Gastrocnemius medialis (tissue), 4 donors: ENCODE measurements at regions not wholly inside any gene's neighbourhood (a gene's known extent, or its start where the extent isn't known, plus 50 kb on each side); places are given as distances from the start of the nearest gene placed in this dataset.

Experiments used
- CTCF ChIP-seq, 5 experiments: fragments of 450-650 bp in 3 of 5; fragments of 200-600 bp in 2 of 5; sonication (generic) in 2 of 5; IDR thresholded peaks in 4 of 5; conservative IDR thresholded peaks in 1 of 5; 1 replicate in 4 of 5; 2 replicates in 1 of 5; pipeline ENCODE4 v1.5.1; 2016 to 2019; ENCODE audit warnings: antibody characterized with exemption in 5 of 5, mild to moderate bottlenecking in 3 of 5, moderate library complexity in 3 of 5
- POLR2A ChIP-seq, 2 donors: fragments of 450-650 bp; IDR thresholded peaks; one replicate each; pipeline ENCODE4 v1.6.1; 2017; ENCODE audit warnings: antibody characterized with exemption in 2 of 2, mild to moderate bottlenecking in 2 of 2, moderate library complexity in 2 of 2

- TF ChIP-seq CTCF (IDR thresholded peaks at IDR 0.05 in 4 of 5, conservative IDR thresholded peaks at IDR 0.05 in 1 of 5) = no peak
- no peak for TF ChIP-seq POLR2A (IDR thresholded peaks at IDR 0.05)
Observed at GRCh38 chr2:18230668-18231067, 329.8 kb downstream of the RDH14 start.
